ENCODE measurements at regions not wholly inside any gene's neighbourhood (a gene's known extent, or its start where the extent isn't known, plus 50 kb on each side); places are given as distances from the start of the nearest gene placed in this dataset.

- no peak for DNase-seq (ENCODE audit: low read depth)
- TF ChIP-seq CTCF (conservative IDR thresholded peaks at IDR 0.05; ENCODE audit: low read length): no peak
- H3K4me3 ChIP-seq (ENCODE audit: low read length): no peak overlapping the region
These were observed 583.7 kb downstream of the GATA3 start for GRCh38 chr10:8638088-8638672.

GRCh38 chr10:8639486-8640185 lies 585.1 kb downstream of the GATA3 start:
- DNase-seq (ENCODE audit: low read depth): no peak
- TF ChIP-seq CTCF (conservative IDR thresholded peaks at IDR 0.05; ENCODE audit: low read length): no peak
- no peak overlapping the region for H3K4me3 ChIP-seq (ENCODE audit: low read length)

GRCh38 chr10:8640301-8640700 lies 585.8 kb downstream of the GATA3 start:
- H3K4me3 ChIP-seq (ENCODE audit: low read length): no peak overlapping the region
- TF ChIP-seq CTCF (conservative IDR thresholded peaks at IDR 0.05; ENCODE audit: low read length): no peak
- DNase-seq (ENCODE audit: low read depth): no peak

- H3K4me3 ChIP-seq (ENCODE audit: low read length): no peak overlapping the region
- TF ChIP-seq CTCF (conservative IDR thresholded peaks at IDR 0.05; ENCODE audit: low read length): no peak
- no peak for DNase-seq (ENCODE audit: low read depth)
These were observed 586.4 kb downstream of the GATA3 start for GRCh38 chr10:8640878-8641277.

GRCh38 chr10:8656261-8656660 lies 601.8 kb downstream of the GATA3 start:
- TF ChIP-seq CTCF (conservative IDR thresholded peaks at IDR 0.05; ENCODE audit: low read length): no peak
- no peak for DNase-seq (ENCODE audit: low read depth)
- H3K4me3 ChIP-seq (ENCODE audit: low read length): no peak overlapping the region

GRCh38 chr10:8659982-8660381 lies 605.5 kb downstream of the GATA3 start:
- no peak overlapping the region for H3K4me3 ChIP-seq (ENCODE audit: low read length)
- no peak for DNase-seq (ENCODE audit: low read depth)
- TF ChIP-seq CTCF (conservative IDR thresholded peaks at IDR 0.05; ENCODE audit: low read length): no peak

GRCh38 chr10:8661886-8662285 lies 607.4 kb downstream of the GATA3 start:
- no peak overlapping the region for H3K4me3 ChIP-seq (ENCODE audit: low read length)
- no peak for DNase-seq (ENCODE audit: low read depth)
- TF ChIP-seq CTCF (conservative IDR thresholded peaks at IDR 0.05; ENCODE audit: low read length): no peak

Measured in AG10803 (cell line).